ENCODE measurements at regions not wholly inside any gene's neighbourhood (a gene's known extent, or its start where the extent isn't known, plus 50 kb on each side); places are given as distances from the start of the nearest gene placed in this dataset.

- no peak for DNase-seq
Observed at GRCh38 chr7:70907259-70908247, 224.4 kb upstream of the GALNT17 start.

- no peak for DNase-seq
Observed at GRCh38 chr7:70913924-70914323, 218.0 kb upstream of the GALNT17 start.

GRCh38 chr7:70915067-70915466, 216.9 kb upstream of the GALNT17 start:
- DNase-seq: no peak

GRCh38 chr7:70919481-70920073, 212.4 kb upstream of the GALNT17 start:
- no peak for DNase-seq

- no peak for DNase-seq
Observed at GRCh38 chr7:70920876-70921275, 211.1 kb upstream of the GALNT17 start.

- no peak for DNase-seq
Observed at GRCh38 chr7:70923181-70923845, 208.6 kb upstream of the GALNT17 start.

- DNase-seq: no peak
Observed at GRCh38 chr7:70925411-70926115, 206.4 kb upstream of the GALNT17 start.

GRCh38 chr7:70926666-70927065, 205.3 kb upstream of the GALNT17 start:
- DNase-seq: no peak

GRCh38 chr7:70935311-70935710, 196.6 kb upstream of the GALNT17 start:
- no peak for DNase-seq

GRCh38 chr7:70935854-70936253, 196.1 kb upstream of the GALNT17 start:
- DNase-seq: no peak

- no peak for DNase-seq
Observed at GRCh38 chr7:70937424-70937823, 194.5 kb upstream of the GALNT17 start.

- no peak for DNase-seq
Observed at GRCh38 chr7:70940597-70940996, 191.3 kb upstream of the GALNT17 start.

- no peak for DNase-seq
Observed at GRCh38 chr7:70942791-70943190, 189.2 kb upstream of the GALNT17 start.

GRCh38 chr7:70944516-70944915, 187.4 kb upstream of the GALNT17 start:
- no peak for DNase-seq

- no peak for DNase-seq
Observed at GRCh38 chr7:70947181-70947580, 184.8 kb upstream of the GALNT17 start.

GRCh38 chr7:70949862-70950261, 182.1 kb upstream of the GALNT17 start:
- no peak for DNase-seq

- no peak for DNase-seq
Observed at GRCh38 chr7:70951271-70951962, 180.5 kb upstream of the GALNT17 start.

- DNase-seq: no peak
Observed at GRCh38 chr7:70952311-70952710, 179.6 kb upstream of the GALNT17 start.

- peak; percentile 53 for DNase-seq
Observed at GRCh38 chr7:70953331-70953741, 178.6 kb upstream of the GALNT17 start.

- no peak for DNase-seq
Observed at GRCh38 chr7:70953796-70954195, 178.1 kb upstream of the GALNT17 start.

GRCh38 chr7:70972693-70973092, 159.3 kb upstream of the GALNT17 start:
- DNase-seq: no peak

- no peak for DNase-seq
Observed at GRCh38 chr7:70975754-70976153, 156.2 kb upstream of the GALNT17 start.
